ENCODE measurements at regions not wholly inside any gene's neighbourhood (a gene's known extent, or its start where the extent isn't known, plus 50 kb on each side); places are given as distances from the start of the nearest gene placed in this dataset.

DNA sequence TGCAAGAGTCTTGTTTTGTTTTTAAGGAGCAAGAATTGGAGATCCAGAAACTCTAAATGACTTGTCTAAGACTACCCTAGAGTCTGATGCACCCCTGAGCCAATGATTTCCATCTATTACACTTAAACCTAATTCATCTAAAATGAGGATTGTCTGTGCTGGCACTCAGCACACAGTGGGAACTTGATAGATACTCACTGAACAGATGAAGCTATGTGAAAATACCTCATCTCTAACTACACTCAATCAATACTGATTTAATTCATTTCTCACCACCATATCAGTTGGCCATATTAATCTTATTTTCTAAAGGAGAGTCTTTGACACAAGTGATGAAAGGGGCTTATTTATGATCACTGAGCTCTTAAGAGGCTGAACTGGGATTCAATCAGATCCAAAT is 262.1 kb downstream of the HS3ST1 start:
- DNase-seq (ENCODE audit: low spot score in 2 of 2) = no peak
- Histone ChIP-seq H3K4me3 (no peak overlapping the region), H3K4me1 (no peaks in the 10 kb centered on the region), H3K36me3 (no peaks in the 10 kb centered on the region), H3K27me3 (no peaks in the 10 kb centered on the region), H3K9me3 (no peaks in the 10 kb centered on the region), H3K27ac (no peak overlapping the region)
- no peak for TF ChIP-seq EP300 (IDR thresholded peaks at IDR 0.05)
- TF ChIP-seq POLR2A (IDR thresholded peaks at IDR 0.05) = no peak
- TF ChIP-seq CTCF (IDR thresholded peaks at IDR 0.05) = no peak

DNA sequence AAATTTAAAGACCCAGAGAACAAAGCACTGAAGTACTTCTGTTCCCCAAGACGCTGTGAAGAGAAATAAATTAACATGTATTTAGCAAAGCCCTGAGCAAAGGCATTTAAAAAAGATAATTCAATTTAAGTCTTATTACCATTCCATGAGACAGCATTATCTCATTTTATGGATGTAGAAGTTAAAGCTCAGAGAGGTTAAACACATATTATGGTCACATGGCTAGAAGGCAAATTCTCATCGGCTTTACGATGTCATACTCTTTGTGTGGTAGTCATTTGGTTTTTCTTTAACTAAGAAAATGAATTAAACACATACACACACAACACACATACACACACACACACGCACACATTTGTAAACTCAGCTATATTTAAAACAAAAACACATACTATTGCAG is 262.7 kb downstream of the HS3ST1 start:
- WGBS, 2 donors = 41 to 54% methylated on average over 4 of the region's 4 CpGs
- Histone ChIP-seq H3K36me3 (no peaks in the 10 kb centered on the region), H3K27me3 (no peaks in the 10 kb centered on the region), H3K4me1 (no peaks in the 10 kb centered on the region), H3K27ac (no peak overlapping the region), H3K9me3 (no peaks in the 10 kb centered on the region), H3K4me3 (no peak overlapping the region)
- DNase-seq (ENCODE audit: low spot score in 2 of 2) = no peak
- TF ChIP-seq EP300 (IDR thresholded peaks at IDR 0.05) = no peak
- TF ChIP-seq POLR2A (IDR thresholded peaks at IDR 0.05) = no peak
- TF ChIP-seq CTCF (IDR thresholded peaks at IDR 0.05) = no peak

DNA sequence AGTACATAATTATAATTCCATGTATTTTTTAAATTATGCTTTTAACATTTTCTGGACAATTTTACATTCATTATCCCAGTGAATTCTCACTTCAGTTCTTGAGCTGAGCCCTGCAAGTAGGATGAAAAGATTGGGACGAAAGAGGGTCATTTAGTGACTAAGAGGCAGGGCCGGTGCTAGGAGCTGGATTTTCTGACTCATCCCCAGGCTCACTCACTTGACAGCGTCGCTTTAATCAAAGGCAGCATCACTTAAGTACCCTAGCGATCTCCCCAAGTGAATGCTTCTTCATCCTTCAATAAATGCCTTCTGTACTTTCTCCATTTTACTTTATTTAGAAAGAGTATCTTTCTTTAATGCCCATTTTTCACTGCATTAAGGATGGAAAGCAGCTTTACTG is 263.6 kb downstream of the HS3ST1 start:
- Histone ChIP-seq H3K4me3 (no peak overlapping the region), H3K27ac (no peak overlapping the region), H3K27me3 (no peaks in the 10 kb centered on the region), H3K4me1 (no peaks in the 10 kb centered on the region), H3K9me3 (no peaks in the 10 kb centered on the region), H3K36me3 (no peaks in the 10 kb centered on the region)
- TF ChIP-seq CTCF (IDR thresholded peaks at IDR 0.05) (no peak), POLR2A (IDR thresholded peaks at IDR 0.05) (no peak), EP300 (IDR thresholded peaks at IDR 0.05) (no peak)
- no peak for DNase-seq (ENCODE audit: low spot score in 2 of 2)
- WGBS, 2 donors = 32 to 47% methylated on average over 5 of the region's 5 CpGs

- Histone ChIP-seq H3K27me3 (no peaks in the 10 kb centered on the region), H3K9me3 (no peaks in the 10 kb centered on the region), H3K4me1 (no peaks in the 10 kb centered on the region), H3K4me3 (no peak overlapping the region), H3K36me3 (no peaks in the 10 kb centered on the region), H3K27ac (no peak overlapping the region)
- TF ChIP-seq POLR2A (IDR thresholded peaks at IDR 0.05) (no peak), EP300 (IDR thresholded peaks at IDR 0.05) (no peak), CTCF (IDR thresholded peaks at IDR 0.05) (no peak)
- DNase-seq (ENCODE audit: low spot score in 2 of 2) = no peak
Measured at GRCh38 chr4:11160288-11160687, 268.4 kb downstream of the HS3ST1 start.

GRCh38 chr4:11158971-11159370 is 269.7 kb downstream of the HS3ST1 start:
- no peak overlapping the region for H3K4me3 ChIP-seq
- no peaks in the 10 kb centered on the region for H3K27me3 ChIP-seq
- no peak for DNase-seq (ENCODE audit: low spot score in 2 of 2)
- H3K9me3 ChIP-seq = no peaks in the 10 kb centered on the region
- TF ChIP-seq CTCF (IDR thresholded peaks at IDR 0.05) (no peak), POLR2A (IDR thresholded peaks at IDR 0.05) (no peak), EP300 (IDR thresholded peaks at IDR 0.05) (no peak)
- no peaks in the 10 kb centered on the region for H3K4me1 ChIP-seq
- whole genome bisulfite sequencing, 2 donors = 64 to 65% methylated on average over 1 of the region's 1 CpG
- no peak overlapping the region for H3K27ac ChIP-seq
- no peaks in the 10 kb centered on the region for H3K36me3 ChIP-seq

Data from tibial nerve (tissue), 4 donors.